Type B pancreatic cell (in vitro differentiated cells): ENCODE measurements at regions not wholly inside any gene's neighbourhood (a gene's known extent, or its start where the extent isn't known, plus 50 kb on each side); places are given as distances from the start of the nearest gene placed in this dataset.

Experiments used
- DNase-seq: peaks from one replicate; pipeline ENCODE4 v3.0.0; 2021; ENCODE audit warnings: mixed read lengths; ENCODE audit not compliant: unreplicated experiment; ENCODE audit errors: extremely low spot score
- H3K27ac Mint-ChIP-seq: 2 replicates; pipeline ENCODE4 v1.8.0; 2021; ENCODE audit warnings: mild to moderate bottlenecking, mixed read lengths
- H3K27me3 Mint-ChIP-seq: 2 replicates; pipeline ENCODE4 v1.8.0; 2021; ENCODE audit warnings: mixed read lengths
- H3K36me3 Mint-ChIP-seq: 2 replicates; pipeline ENCODE4 v1.8.0; 2021; ENCODE audit warnings: mixed read lengths
- H3K4me1 Mint-ChIP-seq: one replicate; pipeline ENCODE4 v1.8.0; 2021; ENCODE audit warnings: mixed read lengths; ENCODE audit not compliant: unreplicated experiment
- H3K4me3 Mint-ChIP-seq: 2 replicates; pipeline ENCODE4 v1.8.0; 2021; ENCODE audit warnings: mild to moderate bottlenecking, mixed read lengths
- H3K9me3 Mint-ChIP-seq: 2 replicates; pipeline ENCODE4 v1.8.0; 2021; ENCODE audit warnings: mixed read lengths
- TF ChIP-seq, protein P1 (sequence below): fragments of 200-600 bp; sonication (generic); conservative IDR thresholded peaks from 2 replicates; pipeline ENCODE4 v1.5.0; 2021; ENCODE audit warnings: antibody characterized with exemption, mild to moderate bottlenecking

DNA sequence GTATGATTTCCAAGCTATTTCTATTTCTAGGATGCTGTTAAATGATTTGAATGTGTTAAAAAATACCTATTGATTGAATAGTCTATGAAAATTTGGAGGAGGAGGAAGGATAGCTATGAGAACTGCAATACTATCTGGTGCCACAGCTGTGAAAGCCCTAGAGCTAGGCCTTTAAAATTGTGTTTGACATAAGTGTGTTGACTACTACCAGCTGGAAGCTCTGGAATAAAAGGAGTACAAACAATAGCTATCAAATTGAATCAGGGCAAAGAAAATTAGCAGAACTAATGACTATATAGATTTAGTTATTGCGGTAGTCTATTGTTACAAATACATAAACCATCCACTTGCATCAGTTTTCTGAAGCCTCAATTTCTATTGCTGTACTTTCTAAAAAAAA is 124.8 kb upstream of the CNTN5 start:
- Mint-ChIP-seq H3K9me3 (no peaks in the 10 kb centered on the region), H3K27ac (no peak overlapping the region), H3K36me3 (no peaks in the 10 kb centered on the region), H3K4me1 (no peaks in the 10 kb centered on the region), H3K4me3 (no peak overlapping the region), H3K27me3 (no peaks in the 10 kb centered on the region)
- TF ChIP-seq, protein P1, sequence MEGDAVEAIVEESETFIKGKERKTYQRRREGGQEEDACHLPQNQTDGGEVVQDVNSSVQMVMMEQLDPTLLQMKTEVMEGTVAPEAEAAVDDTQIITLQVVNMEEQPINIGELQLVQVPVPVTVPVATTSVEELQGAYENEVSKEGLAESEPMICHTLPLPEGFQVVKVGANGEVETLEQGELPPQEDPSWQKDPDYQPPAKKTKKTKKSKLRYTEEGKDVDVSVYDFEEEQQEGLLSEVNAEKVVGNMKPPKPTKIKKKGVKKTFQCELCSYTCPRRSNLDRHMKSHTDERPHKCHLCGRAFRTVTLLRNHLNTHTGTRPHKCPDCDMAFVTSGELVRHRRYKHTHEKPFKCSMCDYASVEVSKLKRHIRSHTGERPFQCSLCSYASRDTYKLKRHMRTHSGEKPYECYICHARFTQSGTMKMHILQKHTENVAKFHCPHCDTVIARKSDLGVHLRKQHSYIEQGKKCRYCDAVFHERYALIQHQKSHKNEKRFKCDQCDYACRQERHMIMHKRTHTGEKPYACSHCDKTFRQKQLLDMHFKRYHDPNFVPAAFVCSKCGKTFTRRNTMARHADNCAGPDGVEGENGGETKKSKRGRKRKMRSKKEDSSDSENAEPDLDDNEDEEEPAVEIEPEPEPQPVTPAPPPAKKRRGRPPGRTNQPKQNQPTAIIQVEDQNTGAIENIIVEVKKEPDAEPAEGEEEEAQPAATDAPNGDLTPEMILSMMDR = no peak
- no peak for DNase-seq

GRCh38 chr11:98940913-98941312 is 79.8 kb upstream of the CNTN5 start:
- Mint-ChIP-seq H3K27ac (no peak overlapping the region), H3K9me3 (no peaks in the 10 kb centered on the region), H3K27me3 (no peaks in the 10 kb centered on the region), H3K4me3 (no peak overlapping the region), H3K36me3 (no peaks in the 10 kb centered on the region), H3K4me1 (no peaks in the 10 kb centered on the region)
- DNase-seq = no peak
- TF ChIP-seq, protein P1 = no peak

DNA sequence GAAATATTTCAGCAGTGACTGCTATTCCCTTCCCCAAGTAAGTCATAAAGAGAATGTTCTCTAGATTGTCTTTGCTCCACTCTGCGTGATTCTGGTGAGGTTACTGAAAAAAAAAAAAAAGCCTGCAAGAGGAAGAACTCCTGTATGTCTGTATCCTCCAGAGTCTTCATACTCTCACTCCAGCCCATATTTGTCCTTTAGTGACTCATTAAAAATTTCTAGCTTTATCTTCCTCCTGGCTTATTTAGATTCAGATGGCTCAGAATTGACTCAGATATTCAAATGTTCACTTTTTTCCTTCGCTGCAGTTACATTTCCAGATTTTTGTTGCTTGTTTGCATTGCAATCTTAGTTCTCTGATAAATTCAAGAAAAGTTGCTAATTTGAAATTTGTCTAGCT is 76.3 kb upstream of the CNTN5 start:
- no peaks in the 10 kb centered on the region for H3K27me3 Mint-ChIP-seq
- H3K4me1 Mint-ChIP-seq = no peaks in the 10 kb centered on the region
- TF ChIP-seq, protein P1 = no peak
- no peak overlapping the region for H3K27ac Mint-ChIP-seq
- H3K36me3 Mint-ChIP-seq = no peaks in the 10 kb centered on the region
- no peak overlapping the region for H3K4me3 Mint-ChIP-seq
- DNase-seq = no peak
- no peaks in the 10 kb centered on the region for H3K9me3 Mint-ChIP-seq

GRCh38 chr11:98952107-98952506 is 68.6 kb upstream of the CNTN5 start:
- DNase-seq = no peak
- H3K36me3 Mint-ChIP-seq = no peaks in the 10 kb centered on the region
- TF ChIP-seq, protein P1 = no peak
- no peaks in the 10 kb centered on the region for H3K9me3 Mint-ChIP-seq
- no peak overlapping the region for H3K4me3 Mint-ChIP-seq
- H3K27ac Mint-ChIP-seq = no peak overlapping the region
- H3K4me1 Mint-ChIP-seq = no peaks in the 10 kb centered on the region
- H3K27me3 Mint-ChIP-seq = no peaks in the 10 kb centered on the region

- Mint-ChIP-seq H3K27ac (no peak overlapping the region), H3K4me1 (no peaks in the 10 kb centered on the region), H3K9me3 (no peaks in the 10 kb centered on the region), H3K36me3 (no peaks in the 10 kb centered on the region), H3K4me3 (no peak overlapping the region), H3K27me3 (no peaks in the 10 kb centered on the region)
- TF ChIP-seq, protein P1 = no peak
- no peak for DNase-seq
These were observed 65.2 kb upstream of the CNTN5 start for GRCh38 chr11:98955551-98955950.

- no peaks in the 10 kb centered on the region for H3K27me3 Mint-ChIP-seq
- no peaks in the 10 kb centered on the region for H3K36me3 Mint-ChIP-seq
- TF ChIP-seq, protein P1 = no peak
- DNase-seq = no peak
- H3K9me3 Mint-ChIP-seq = no peaks in the 10 kb centered on the region
- no peaks in the 10 kb centered on the region for H3K4me1 Mint-ChIP-seq
- no peak overlapping the region for H3K27ac Mint-ChIP-seq
- no peak overlapping the region for H3K4me3 Mint-ChIP-seq
These were observed 56.6 kb upstream of the CNTN5 start for GRCh38 chr11:98964146-98964545.
